ENCODE measurements at regions not wholly inside any gene's neighbourhood (a gene's known extent, or its start where the extent isn't known, plus 50 kb on each side); places are given as distances from the start of the nearest gene placed in this dataset.
"Not testable (repeated sequence)": the region's sequence is repeated elsewhere in the genome, so short reads cannot be mapped to it uniquely, and the experiment has no call there.

DNA sequence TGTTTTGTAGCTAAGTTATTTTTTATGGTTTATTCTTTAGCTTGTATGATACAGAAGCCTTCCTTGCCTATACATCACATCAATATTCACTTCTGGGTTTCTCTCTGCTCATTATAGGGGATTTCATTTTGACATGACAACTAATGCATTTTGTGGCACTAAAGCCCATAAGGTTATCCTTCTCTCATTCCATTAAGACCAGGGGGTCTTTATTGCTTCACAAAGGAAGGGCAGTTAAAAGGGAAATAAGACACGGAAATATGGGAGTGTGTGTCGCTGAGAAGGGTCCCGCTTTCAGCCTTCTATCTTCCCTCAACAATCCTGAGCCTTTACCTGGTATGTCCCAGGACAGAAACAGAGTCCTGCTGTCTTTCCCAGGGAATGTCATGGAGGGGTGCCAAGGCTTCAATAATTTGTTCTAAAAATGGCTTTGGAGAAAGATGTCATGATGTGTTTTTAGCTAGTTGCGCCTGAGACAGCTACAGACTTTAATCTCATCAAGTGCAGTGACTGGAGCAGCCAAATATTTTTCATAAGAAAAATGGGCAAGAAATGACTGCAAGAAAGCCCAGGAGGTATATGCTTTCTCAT is 1145.4 kb upstream of the TMEM132C start:
- no peak for DNase-seq (ENCODE audit: low read depth, low spot score)
- no peak overlapping the region for H3K4me3 ChIP-seq (ENCODE audit: low read length)

DNA sequence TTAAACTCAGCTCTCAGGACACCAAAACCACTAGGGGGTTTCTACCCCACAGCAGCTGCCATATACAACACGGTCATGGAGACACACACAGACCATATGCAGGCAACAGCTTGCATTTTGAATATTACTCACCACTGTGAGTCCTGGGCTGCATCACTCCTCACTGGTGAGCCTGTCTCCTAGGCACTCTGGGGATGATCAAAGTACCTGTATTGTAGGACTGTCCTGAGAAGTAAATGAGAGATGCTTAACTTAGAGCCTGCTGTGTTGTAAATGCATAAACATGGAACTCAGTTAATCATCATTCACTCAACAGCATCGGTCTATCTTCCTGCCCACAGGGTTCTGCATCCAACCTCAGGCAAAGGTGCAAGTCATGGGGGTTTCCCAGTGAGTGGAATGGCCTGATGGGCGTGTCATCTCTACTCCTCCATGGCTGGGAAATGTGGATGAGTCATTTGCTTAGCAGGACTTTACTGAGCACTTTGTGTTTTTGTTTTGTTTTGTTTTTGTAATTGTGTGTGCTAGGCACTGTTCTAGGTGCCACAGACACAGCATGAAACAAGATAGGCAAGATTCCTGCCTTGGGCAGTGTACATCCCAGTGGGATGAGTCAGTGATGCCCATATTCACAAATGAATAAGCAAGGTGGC is 1141.2 kb upstream of the TMEM132C start:
- no peak for DNase-seq (ENCODE audit: low read depth, low spot score)
- no peak overlapping the region for H3K4me3 ChIP-seq (ENCODE audit: low read length)

DNA sequence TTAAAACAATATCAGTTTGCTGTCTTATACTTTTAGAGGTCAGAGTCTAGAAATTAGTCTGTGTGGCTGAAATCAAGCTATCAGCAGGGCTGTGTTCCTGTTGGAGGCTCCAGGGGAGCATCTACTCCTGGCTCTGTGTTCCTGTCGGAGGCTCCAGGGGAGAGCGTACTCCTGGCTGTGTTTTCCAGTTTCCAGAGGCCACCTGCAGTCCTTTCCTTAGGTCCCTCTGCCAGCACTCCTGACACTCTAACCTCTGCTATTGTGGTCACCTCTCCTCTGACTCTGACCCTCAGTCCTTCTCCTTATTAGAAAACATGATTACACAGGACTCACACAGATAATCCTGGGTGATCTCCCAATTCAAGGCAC is 1140.7 kb upstream of the TMEM132C start:
- no peak overlapping the region for H3K4me3 ChIP-seq (ENCODE audit: low read length)
- no peak for DNase-seq (ENCODE audit: low read depth, low spot score)

DNA sequence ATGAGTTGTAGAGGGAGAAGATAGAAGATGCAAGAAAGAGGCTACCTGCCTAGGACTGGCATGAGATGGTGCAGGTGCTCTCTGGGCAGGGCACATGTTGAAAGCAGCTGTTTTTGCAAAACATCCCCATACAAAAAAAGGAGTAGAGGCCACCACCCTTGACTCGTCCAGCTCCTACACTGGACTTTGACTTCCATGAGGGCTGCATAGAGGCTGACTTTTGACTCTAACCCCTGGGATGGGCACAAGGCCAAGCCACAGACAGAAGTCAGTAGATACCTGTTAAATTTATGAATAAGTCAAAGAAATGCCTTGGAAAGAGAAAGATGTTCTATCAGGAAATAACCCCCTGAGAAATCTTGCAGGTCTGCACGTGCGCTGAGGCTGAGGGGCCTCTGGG is 1139.1 kb upstream of the TMEM132C start:
- no peak overlapping the region for H3K4me3 ChIP-seq (ENCODE audit: low read length)
- DNase-seq (ENCODE audit: low read depth, low spot score), result no peak

- no peak for DNase-seq (ENCODE audit: low read depth, low spot score)
- no peak overlapping the region for H3K4me3 ChIP-seq (ENCODE audit: low read length)
Observed at GRCh38 chr12:127130506-127131124, 1136.4 kb upstream of the TMEM132C start.

DNA sequence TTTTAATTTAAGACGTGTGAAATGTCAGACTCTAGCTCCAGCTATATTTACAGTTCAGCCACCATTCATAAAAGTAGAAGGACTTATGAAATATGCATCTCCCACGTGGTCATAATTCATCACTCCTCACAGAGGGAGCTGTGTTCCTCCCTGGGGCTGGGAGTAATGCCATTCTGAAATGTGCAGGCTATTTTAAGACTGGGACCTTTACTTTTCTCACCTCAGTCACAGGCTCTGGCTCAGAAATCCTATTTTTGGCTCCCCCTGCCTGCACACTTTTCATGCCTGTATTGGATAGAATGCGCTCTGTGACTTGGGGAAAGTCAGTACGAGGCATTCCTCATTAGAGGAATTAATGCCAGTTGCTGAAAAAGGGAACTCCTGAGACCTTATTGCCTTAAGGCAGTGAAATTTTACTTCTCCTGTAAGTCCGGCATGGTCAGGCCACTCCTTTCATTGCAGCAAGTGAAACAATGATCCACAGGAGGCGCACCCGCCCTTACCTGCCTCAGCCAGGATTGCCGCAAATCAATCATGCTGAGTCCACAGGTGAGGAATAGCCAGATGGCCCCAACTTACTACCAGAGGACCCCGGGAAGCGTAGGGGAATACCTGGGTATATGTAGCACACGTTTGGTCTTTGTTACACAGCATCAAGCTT is 1133.2 kb upstream of the TMEM132C start:
- no peak overlapping the region for H3K4me3 ChIP-seq (ENCODE audit: low read length)
- DNase-seq (ENCODE audit: low read depth, low spot score), result no peak

- not testable (repeated sequence) for DNase-seq (ENCODE audit: low read depth, low spot score); H3K4me3 ChIP-seq (ENCODE audit: low read length)
Observed at GRCh38 chr12:127140864-127141484, 1126.0 kb upstream of the TMEM132C start.

DNA sequence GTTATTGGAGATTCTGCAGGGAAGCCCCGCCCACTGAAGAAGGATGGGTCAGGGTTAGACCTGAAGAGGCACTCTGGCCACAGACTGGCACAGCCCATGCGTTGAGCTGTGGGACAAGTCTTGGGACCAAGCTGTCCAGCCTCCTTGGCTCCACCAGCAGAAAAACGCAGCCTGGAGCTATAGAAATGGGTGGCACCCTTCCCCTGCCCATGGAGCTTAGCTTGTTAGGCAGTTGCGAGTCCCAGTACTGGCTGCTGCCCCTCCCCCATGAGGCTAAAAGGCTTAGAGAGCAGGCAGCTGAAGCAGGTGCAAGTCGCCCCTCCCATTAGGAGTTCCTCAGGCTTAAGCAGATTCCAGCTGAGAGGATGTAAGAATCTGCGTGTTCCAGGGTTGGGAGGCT is 1124.0 kb upstream of the TMEM132C start:
- H3K4me3 ChIP-seq (ENCODE audit: low read length), result no peak overlapping the region
- DNase-seq (ENCODE audit: low read depth, low spot score), result peak; percentile 22

DNA sequence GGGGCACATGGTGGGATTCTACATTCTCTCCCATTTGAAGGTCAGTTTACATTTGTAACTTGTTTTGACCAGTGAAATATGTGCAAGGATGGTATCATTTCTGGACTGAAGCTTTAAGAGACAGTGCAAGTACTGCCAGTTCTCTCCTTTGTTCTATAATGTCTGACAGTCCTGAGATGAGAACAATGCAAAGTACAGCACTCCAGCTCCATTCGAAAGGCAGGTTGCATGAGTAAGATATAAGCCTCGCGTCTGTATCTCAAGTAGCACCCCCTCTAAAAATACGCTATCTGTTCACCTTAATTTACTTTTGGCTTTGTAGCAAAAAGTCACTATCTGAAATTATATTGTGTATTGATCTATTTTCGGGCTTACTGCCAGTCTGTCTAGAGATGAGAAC is 1122.2 kb upstream of the TMEM132C start:
- no peak overlapping the region for H3K4me3 ChIP-seq (ENCODE audit: low read length)
- DNase-seq (ENCODE audit: low read depth, low spot score), result no peak

DNA sequence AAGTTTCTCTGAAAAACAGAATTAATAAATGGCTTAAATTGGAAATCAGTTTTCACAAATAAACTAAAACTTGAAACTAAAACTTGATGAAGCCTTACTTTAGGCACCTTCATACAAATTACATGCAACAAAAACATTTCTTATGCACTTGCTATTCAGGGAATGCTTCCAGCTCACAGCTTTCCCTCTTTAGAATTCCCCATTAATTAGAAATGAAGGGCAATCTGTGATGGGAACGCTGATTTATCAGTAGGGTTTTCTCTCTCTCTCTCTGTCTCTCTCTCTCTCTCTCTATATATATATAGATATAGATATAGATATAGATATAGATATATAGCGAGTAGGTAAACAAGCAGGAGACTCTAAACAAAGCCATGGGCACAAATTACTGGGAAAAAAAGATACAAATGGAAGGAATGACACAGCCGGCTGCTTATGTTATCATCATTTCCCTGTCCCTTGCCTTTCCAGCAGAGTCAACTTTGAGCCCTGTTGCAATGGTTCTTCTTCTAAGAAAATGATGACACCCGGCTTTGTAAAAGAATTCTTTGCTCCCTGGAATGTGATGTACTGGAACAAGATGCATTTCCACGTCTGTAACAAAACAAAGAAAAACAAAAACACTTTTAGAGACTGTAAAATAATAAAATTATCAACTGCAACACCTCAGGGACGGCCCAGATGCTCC is 1121.6 kb upstream of the TMEM132C start:
- DNase-seq (ENCODE audit: low read depth, low spot score), result no peak
- no peak overlapping the region for H3K4me3 ChIP-seq (ENCODE audit: low read length)

DNA sequence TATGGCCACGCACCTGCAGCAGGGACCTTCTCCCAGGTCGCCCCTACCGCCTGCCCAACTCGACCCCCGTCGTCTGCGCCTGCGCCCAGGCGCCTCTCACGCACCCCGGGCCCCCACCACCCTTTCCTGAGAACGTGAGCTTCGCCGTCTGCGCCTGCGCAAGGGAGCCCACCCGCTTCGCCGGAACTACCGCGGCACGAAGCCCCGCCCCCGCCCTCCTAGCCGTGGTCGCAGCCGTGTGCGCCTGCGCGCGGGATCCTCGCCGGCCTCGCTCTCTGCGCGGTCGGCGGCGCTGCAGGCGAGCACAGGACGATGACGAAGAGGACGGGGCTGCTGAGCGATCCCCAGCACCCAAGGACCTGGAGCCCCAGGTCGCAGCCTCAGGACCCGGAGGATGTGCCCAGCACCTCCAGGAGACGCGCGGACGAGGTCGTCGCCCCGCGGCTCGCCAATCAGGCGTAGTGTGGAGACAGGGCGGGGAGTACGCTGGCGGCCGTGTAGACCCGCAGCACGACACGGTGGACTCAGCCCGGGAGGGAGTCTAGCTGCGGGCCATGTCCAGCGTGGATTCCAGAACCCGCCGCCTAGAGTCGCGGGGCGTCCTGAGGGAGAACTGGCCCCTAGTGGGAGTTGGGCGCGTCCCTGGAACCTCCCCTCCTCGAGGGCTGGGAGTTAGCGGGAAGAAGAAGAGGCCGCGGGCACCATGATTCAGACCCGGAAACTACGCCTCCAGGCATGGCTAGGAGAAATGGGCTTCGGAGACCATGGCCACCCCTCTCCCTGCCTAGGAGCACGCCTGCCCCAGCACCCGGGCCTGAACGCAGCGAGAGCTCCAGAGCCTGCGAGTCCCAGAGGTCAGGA is 1120.8 kb upstream of the TMEM132C start:
- DNase-seq (ENCODE audit: low read depth, low spot score), result no peak
- H3K4me3 ChIP-seq (ENCODE audit: low read length), result no peak overlapping the region

DNA sequence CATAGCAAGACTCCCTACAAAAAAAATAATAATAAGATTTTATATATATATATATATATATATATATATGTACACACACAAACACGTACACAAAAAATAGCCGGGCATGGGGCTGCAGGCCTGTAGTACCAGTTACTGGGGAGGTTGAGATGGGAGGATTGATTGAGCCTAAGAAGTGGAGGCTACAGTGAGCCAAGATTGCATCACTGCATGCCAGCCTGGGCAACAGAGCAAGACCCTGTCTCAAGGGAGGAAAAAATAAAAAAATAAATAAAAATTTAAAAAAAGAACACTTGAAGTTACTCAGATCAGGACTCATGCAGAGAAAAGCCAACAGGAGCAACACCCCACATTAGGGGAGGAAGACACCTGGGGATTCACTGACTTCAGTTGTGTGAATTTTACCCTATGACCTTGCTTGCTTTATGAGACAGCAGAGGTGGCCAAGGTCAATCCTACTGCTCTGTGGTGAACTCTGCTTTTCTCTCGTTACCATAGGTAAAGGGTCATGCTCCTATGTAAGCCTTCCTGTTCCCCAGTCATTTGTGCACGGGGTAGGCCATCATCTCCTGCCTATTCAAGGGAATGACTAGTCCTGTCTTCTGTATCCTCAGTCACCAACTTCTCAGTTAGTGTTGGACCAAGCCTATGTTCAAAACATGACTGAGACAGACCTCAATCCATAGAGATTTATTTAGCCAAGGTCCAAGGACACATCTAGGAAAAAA is 1119.8 kb upstream of the TMEM132C start:
- no peak overlapping the region for H3K4me3 ChIP-seq (ENCODE audit: low read length)
- DNase-seq (ENCODE audit: low read depth, low spot score), result no peak

DNA sequence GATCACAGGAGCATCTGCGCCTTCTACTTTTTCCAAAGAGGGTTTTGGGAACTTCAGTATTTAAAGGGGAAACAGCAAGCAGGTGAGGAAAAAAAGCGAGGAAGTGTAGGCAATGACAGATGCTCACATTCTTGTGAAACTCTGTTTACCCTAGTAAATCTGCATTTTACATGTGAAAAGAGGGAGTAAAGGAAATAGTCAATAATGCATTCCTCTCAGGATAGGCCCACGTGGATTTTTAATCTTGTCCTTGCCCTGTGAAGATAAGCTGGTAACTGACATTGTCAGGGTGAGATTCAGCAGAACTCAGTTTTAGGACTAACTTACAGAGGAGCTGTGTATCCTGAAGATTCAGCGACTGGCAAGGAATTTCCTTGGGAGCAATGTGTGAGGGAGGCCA is 1119.2 kb upstream of the TMEM132C start:
- H3K4me3 ChIP-seq (ENCODE audit: low read length), result no peak overlapping the region
- DNase-seq (ENCODE audit: low read depth, low spot score), result no peak

GRCh38 chr12:127148318-127148717 is 1118.7 kb upstream of the TMEM132C start:
- no peak for DNase-seq (ENCODE audit: low read depth, low spot score)
- no peak overlapping the region for H3K4me3 ChIP-seq (ENCODE audit: low read length)

DNA sequence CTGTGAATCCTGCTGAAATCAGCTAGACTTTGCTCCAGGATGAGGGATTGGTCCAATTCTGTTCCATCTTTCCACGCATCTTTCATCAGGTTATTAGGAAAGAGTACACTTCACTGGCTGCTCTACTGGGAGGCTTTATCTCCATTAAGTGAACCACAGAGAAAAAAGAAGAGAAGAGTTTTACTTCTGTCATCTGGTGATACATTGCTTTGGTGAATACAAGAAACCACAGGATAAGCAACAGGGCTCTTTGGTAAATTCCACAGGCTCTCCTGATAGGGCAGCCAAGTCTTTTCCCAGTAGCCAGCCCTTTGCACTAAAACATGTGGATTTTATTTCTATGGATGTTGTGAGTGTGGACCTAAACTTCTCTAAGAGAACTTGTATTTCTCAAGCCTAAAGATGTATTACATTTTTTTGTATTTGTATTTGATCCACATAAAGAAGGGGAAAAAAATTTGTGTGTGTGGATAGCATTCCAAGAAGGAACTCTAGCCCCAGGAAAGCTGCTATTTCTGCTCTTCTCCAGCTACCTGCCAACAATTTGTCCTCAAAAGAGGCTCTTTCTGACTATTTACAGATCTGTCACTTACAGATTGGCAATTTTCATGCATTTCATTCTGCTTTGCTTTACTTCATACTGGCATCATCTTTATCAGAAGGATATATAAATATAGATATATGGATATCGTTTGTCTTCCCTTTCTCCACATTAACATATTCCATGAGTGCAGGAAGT is 1117.6 kb upstream of the TMEM132C start:
- no peak for DNase-seq (ENCODE audit: low read depth, low spot score)
- no peak overlapping the region for H3K4me3 ChIP-seq (ENCODE audit: low read length)

DNA sequence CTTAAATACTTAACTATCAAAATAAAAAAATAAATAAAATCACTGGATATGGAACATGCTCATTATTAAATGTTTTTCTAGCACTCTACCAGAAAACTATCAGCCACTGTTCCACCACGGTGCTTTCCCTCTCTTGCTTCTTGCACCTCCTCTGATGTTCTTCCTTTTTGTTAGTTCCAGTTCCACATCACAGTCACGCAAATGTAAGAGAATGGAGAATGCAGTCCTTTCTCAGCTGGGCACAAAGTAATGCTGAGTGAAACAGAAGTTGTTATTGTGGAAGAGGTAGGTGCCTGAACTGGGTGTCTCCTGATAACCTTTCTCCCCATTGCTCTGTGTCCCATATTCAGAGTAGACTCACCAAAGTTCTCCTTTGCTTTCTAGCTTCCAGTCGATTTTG is 1116.9 kb upstream of the TMEM132C start:
- no peak overlapping the region for H3K4me3 ChIP-seq (ENCODE audit: low read length)
- DNase-seq (ENCODE audit: low read depth, low spot score), result no peak

- no peak overlapping the region for H3K4me3 ChIP-seq (ENCODE audit: low read length)
Observed at GRCh38 chr12:127150479-127150878, 1116.5 kb upstream of the TMEM132C start.

More at GRCh38 chr12:127150479-127150878, 1116.5 kb upstream of the TMEM132C start:
- no peak for DNase-seq (ENCODE audit: low read depth, low spot score)

All from Jurkat, Clone E6-1 (cell line).